Germinal center (tissue), 1 donor: ENCODE measurements at regions not wholly inside any gene's neighbourhood (a gene's known extent, or its start where the extent isn't known, plus 50 kb on each side); places are given as distances from the start of the nearest gene placed in this dataset.

ENCODE experiments used
- DNase-seq: peaks from one replicate; pipeline ENCODE4 v3.0.0; 2012; ENCODE audit warnings: mixed read lengths, low spot score

DNA sequence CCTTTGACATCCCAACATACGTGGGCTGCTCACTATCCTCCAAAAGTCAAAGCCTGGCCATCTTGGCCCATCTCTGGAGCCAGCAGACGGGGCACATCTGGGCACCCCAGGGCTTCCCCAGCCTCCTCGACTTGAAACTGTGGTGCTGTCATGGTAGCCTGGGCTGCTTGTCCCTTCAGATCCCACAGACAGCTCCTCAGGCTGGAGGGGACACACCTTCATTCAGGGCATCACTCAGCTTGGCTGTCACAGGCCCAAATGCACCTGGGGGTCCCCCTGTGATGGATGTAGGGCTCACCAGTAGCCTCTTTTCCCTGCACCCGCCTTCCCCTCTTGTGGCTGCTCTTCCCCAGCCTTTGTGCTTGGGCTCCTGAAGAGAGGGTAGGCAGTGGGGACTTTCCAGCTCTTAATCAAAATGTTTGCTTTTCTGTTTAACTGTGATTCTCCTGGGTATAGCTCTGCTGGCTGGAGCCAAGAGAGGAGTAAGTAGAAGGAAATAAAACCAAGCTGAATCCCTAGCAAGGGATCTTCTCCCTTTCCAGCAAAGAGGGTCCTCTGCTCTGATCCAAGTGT is 92.3 kb downstream of the GYPC start:
- DNase-seq, result no peak

DNA sequence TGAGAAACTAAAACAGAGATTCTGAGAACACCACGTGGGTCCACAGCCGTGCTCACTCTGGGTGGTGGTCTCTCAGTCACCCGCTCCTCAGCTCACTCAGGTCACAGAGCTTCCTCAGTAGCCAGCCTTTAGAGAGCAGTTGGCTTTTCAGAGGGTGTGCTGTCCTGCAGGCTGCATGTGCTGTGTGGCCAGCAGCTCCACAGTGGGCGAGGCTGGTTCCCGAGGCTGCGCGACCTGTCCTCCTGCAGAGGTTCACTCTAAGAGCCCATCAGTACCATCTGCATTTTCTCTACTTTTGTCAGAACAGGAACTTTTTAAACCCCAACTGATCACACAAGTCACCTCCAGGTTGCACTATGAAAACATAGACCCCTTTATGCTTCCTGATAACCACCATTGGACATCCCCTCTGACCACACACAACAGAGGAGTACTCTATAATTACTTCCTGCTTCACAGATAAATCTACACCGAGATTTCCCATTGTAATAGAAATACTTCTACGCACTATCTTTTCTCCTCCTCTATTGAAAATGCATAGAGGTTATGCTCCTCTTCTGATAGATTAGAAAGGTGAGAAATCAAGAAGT is 93.1 kb downstream of the GYPC start:
- DNase-seq, result no peak

DNA sequence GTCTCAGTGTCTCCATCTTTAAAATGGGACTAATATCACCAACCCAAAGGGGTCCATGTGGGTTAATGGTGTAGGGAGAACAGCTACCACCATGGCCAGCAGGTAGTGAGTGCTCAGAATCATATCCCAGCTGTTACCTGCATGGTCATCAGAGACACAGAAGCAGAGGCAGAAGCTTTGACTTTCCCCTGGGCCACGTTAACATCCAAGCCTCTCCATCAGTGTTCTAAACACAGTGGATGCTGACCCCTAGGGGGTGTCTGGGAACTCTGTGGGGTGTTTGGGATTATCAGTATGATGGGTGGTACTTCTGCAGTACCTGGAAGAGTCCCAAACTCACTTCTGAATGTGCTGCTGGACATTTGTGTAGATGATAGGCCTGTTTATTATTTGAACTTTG is 93.6 kb downstream of the GYPC start:
- no peak for DNase-seq

DNA sequence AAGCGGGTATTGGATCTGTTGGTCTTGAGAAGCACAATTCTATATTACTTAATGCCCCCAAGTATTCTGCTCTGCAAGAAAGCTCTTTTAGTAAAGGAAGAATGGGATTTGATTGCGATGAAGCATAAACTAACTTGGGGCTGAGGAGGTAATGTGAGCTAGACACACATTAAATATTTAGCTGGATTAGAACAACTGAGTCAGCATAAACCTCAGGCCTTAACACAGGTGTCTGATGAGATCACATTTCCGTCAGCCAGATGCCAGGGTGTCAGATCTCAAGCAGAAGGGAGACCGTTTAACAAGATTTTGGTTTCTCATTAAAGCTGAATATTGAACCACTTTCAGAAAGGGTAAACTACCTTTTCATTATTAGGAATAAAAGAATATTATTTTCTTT is 94.5 kb downstream of the GYPC start:
- no peak for DNase-seq

DNA sequence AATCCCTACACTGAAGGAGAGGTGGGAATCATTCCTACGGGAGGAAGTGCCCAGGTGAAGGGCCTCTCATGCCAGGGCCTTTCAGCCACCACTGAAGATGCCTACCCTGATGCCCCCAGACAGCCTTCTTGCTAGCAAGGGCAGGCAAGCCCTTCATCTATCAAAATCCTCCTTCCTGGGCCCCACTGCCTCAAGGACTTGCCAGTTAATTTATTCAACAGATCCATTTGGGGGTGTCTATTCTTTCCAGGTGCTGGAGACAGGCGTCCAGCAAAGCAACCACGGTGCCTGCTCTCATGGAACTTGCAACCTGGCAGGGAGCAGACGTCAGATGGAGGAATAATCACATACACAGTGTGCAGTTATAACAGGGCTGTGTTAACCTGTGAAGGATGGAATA is 95.5 kb downstream of the GYPC start:
- DNase-seq, result no peak

DNA sequence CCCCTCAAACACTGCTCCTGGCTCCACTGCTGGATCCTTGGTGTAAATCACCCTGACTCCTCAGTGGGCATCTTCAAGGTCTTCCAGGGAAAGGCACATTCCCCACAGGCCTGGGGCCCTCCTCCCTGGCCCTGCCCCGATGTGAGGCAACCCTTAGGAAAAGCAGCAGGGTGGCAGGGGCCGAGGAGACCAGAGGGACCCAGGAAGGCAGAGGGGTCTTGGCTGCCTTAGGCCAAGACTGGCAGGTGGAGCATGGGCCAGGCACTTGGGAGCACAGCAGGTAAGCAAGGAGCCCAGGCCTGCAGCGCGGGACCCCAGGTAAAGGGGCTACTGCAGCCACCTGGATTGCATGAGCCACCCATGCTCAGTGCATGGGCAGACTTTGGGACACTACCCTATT is 96.9 kb downstream of the GYPC start:
- no peak for DNase-seq

DNA sequence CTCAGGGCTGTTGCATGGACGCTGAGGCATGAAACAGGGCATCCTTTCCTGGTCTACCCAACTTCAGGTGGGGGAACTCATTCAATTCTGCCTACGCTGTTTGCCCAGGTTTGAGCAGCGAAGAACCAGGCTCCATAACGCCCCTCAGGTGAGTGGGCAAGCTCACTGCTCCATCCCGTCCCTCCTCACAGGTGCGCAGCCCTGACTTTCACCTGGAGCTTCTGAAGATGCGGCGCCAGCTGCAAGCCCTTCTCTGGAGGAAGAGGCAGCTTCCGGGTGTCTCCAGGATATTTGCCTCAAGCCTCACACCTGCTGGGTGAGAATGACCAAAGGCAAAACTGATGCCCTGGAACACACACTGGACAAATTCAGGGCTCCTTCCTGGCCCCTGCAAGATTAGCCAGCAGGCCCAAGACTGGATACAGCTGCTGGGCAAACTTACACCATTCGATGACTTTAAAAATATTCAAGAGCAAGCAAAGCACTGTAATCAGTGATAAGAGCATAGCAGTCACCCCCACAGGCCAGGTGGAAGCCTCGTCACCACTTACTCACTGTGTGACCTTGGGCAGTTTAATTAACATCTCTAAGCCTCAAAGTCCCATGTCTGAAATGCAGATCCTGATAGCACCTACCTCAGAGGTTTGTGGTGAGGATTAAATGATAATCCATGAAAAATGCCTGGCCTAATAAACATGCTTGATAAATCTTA is 97.7 kb downstream of the GYPC start:
- no peak for DNase-seq

DNA sequence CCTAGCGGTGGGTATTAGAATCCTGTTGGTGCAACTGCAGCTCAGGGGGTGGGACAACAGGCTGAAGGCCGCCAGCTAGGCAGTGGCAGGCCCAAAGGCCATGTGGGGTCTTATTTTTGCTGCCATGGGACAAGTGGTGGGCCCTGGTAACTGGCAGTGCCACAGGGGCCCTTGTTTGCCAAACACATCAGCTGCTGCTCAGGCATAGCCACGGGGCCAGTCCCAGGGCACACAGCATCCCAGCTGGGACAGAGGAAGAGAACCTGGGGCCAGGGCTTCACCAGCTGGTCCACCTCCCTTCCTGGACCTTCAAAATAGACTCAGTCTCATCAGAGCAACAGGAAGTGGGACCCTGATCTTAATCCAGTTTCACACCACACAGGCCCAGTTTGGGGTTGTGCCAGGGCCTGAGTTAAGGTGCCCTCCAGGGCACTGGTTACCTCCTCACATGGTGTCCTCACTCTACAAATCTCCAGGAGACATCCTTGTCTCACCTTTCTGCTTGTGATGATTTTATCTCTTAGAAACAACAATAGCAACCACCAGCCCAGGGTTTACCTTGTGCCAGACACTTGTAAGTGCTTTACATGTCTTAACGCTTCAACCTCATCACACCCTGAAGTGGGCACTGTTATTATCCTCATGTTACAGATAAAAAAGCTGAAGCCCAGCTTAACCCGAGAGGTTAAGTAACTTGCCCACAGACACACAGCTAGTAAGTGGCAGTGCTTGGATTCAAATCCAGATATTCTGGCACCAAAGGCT is 98.5 kb downstream of the GYPC start:
- DNase-seq, result no peak

DNA sequence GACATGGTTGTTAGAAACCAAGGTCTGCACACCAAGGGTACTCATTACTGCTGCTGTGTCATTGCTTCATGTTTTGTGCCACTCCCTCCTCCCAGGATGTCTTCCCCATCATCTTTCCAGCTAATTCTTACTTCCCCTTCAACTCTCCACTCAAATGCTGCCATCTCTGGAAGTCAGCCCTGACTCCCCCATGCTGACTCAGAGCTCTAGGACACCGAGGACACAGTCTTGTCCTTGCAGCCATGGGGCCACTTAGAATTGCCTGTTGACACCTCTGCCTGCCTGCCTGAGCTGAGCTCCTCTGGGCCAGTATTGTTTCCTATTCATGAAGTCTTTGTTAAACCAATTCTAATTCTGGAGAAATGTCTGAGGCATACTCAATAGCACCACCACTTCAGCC is 100.2 kb downstream of the GYPC start:
- DNase-seq, result no peak

DNA sequence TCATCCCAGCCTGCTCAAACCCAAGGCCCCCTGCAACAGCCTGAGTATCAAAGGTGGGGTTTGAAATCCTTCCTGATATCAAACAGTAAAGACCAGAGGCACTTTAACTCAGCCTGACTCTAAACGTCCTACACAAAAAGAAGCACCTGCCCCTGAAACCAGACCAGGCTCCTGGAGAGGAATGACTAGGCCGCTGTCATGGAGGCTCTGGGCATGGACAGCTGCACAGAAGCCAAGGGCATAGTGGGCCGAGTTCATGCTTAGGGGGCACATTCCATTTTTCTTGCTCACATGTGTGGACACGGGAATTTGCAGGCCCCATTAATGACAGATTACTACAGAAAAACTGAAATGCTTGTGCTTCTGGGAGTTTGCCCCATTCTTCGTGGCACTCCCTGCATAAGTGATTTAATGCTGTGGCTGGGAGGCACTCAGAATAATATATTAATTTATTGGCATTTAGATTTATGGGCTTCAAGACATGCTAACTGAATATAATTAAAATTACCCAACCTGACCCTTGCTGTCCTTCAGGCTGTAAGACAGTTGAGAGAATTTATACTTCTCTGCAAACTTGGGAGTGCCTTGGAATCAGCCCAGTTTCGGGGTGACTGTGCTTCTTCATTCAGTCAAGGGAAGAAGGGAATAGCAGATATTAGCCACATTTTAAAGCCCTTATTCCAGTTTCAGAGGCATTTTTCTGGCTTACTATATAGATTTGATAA is 105.5 kb downstream of the GYPC start:
- DNase-seq, result no peak

DNA sequence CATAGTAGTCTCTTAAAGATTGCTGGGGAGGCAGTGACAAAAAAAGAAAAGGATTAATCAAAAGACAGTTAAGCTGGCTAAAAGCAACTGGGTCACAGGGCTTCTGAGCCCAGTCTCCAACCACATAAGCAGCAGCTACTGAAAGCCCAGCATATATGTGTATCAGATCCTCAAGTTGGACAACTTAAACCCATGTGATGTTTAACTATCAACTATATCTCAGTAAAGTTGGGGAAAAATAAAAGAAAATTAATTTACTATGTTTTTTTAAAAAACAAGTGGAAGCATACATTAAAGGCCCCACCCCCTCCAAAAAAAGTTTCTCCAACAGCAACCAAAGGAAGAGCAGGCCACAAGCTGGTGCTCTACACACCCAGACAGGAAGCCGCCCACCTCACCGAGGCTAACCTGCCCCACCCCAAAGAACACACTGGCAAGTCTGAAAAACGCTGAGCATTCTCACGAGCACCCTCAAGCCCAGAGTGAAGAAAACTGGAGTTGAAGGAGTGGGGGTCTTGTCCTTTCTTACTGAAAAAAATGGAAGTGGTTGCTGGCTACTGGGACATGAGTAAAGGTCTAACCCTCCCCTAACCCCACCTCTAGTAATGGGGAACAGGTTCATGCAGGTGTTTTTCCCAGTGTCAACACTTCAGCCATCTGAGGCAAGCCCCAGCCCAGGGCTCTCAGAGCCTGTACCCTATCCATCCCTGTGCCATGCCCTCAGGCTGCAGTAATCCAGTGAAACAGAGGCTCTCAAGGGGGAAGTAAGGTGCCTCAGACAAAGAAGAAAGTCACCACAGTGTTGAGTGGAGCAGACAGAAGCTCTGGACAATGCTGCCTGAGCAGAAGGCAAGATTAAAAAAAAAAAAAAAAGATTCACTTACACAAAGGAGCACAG is 106.3 kb downstream of the GYPC start:
- DNase-seq, result no peak

DNA sequence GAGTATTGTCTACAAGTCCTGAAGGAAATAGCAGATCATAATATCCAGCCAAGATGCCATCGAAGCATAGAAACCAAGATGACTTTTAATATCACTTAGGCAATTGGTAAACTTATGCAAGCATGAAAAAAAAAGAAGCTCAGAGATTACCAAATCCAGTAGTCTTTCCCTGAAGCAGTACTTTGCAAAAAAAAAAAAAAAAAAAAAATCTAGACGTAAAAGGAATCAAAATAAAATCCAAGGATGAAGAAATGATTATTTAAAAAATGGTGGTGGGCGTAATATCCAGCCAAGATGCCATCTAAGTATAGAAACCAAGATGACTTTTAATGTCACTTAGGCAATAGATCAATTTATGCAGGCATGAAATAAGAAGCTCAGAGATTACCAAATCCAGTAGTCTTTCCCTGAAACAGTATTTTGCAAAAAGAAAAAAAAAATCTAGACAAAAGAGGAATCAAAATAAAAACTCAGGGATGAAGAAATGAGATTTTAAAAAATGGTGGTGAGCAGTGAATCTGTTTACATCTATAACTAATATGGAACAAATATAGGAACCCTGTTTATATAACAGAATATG is 108.8 kb downstream of the GYPC start:
- DNase-seq, result no peak

DNA sequence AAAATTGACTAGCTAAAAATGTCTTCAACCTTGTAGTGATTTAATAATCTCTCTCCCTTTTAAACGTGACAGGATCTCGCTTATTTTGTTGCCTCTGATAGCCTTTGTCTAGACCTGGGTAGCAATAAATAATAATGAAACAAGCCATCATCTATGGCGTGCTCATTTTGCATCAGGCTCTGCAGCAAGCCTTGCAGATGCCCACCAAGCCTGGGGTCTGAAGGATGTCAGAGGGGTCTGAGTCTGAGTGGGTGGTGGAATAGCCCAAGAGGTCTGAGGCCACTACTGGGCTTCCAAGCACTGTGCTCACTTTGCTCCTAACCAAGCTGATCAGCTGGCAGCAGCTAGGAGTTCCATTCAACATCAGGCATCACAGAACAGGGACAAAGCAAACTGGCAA is 109.4 kb downstream of the GYPC start:
- DNase-seq, result no peak

DNA sequence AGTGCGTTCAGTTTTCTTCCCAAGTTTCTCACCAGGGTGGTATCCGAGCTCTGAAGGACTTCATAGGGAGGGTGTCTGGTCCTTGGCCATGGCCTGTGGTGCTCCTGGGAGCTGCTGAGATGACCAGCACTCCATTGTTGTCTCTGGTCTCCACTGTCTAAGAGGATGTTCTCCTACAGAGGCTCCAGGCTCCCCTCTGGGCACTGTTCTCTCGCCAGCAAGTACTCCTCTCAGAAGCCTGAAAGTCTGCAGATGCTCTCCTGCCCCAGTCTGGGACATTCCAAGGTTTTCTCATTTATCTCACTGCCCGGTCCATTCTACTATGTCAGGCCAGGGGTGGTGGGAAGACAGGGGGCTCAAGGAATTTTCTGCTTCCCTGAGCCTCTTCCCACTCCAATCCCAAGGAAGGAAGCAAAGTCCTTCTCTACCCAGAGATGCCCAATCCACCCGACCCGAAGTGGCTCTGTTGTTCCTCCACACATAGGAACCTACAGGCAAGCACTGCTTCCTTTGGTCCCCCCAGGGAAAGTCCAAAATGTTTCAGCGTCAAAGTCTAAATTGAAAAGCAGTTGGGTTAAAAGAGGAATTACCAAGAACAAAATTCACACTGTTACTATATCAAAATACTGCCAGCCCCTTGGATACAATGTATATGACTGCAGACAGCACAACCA is 110.5 kb downstream of the GYPC start:
- DNase-seq, result no peak

DNA sequence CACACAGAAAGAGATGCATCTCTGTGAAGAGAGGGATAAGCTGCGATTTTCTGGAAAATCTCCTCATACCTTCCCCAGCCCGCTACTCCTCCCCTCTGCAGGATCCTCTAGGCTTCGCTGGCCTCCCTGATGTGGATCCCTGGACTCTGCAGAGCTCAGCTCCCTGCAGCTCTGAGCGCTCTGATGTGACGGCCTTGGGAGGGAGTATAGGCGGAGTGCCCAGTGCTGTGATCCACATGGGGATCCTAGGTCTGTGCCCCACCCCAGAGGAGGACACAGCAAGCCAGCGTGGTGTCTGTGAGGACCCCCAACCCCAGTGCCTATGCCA is 111.0 kb downstream of the GYPC start:
- no peak for DNase-seq

DNA sequence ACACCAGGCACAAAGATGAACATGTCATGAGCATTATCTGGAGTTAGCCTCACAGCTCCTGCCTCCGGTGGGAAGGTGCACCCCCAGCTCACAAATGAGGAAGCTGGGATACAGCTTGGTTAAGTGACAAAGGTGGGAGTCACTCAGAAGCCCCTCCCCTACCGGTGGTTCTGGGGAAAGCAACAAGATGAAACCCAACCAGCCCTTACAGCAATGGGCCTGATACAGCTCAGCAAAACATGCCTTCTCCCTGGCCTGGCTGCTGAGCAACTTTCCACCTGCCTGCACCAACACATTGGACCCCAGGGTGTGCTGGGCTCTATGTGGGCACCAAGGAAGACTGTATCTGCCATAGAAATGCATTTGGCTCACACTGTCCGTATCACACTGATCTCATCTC is 113.2 kb downstream of the GYPC start:
- no peak for DNase-seq

DNA sequence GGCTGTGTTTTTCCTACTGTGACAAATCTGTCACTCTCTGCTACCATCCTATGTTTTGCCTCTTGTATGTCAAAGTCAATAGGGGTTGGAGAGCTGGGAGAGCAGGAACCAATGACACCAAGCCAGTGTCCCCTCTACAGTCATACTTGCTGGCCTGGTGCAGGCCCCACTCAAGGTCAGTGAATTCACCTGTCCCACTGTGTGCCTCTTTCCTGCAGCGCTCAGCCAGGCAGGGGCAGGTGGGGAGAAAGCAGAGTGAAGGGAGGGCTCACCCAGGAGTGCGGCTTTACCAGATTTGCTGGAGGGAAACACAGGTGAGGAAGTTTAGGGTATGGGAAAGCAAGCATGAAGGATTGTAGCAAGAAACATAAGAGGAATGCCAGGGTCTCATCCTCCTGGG is 114.5 kb downstream of the GYPC start:
- no peak for DNase-seq

DNA sequence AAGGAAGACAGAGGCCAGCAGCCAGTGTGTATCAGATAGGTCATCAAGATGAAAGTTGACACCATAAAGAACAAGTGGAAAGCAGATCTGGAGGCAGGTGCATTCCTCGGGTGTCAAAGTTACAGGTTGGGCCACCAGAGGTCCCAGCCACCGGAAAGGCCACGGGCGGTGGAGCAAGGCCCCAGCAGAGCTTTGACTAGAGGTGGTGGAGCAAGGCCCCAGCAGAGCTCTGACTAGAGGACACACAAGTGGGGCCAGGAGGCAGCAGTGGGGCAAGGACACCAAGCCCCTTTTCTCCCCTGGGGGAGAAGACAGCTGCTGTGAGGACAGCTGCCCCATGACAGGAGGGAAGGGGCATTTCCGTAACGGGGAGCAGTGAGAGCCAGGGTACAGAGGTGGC is 115.1 kb downstream of the GYPC start:
- DNase-seq, result no peak

DNA sequence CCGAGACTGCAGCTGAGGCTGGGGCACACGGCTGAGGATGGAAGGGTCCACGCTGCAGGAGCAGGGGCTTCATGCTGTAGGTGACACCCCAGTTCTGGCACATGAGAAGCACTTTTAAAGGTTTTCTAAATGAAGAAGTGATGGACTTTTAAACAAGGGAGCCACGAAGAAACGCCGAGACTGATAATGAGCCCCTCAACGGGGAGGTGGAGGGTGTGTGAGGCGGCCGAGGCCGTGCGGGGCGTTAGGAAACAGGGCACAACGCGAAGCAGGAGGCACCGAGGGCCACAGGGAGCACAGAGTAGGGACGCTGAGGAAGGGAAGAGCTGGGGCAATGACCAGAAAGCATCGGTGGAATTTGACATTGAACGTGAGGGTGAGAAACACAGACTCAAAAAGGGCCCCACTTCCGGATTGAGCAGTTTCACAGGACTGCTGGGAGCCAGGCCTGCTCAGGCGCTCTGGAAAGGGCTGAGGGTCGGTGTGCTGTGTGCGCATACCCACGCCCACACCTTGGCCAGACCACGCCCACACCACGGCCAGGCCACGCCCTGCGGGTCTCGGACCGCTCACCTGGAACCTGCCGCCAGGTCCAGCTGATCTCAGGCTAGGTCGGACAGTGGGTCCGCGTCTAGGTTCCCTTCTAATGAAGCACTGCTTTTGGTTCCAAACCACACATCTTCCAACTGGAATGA is 115.7 kb downstream of the GYPC start:
- DNase-seq, result no peak

DNA sequence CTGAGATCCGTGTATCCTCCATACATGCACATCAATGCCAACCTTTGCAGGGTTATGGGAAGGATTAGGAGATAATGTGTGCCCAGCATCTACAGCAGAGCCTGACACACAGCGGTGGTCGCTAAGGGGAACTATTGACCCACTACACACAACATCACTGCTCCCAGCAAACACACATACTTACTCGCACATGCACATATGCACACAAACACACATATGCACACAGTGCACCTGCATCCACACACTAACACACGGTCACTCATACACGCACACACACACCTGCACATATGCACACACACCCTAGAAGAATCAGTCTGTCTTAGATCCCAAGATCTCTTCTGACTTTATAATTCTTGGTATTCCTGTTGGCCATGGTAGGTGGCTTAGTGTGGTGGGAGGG is 118.3 kb downstream of the GYPC start:
- DNase-seq, result no peak
